HEK293T (cell line): ENCODE measurements at regions not wholly inside any gene's neighbourhood (a gene's known extent, or its start where the extent isn't known, plus 50 kb on each side); places are given as distances from the start of the nearest gene placed in this dataset.

Experiments used
- CTCF ChIA-PET: fragments of 350-600 bp; formaldehyde crosslinking; extraction: SDS; loops from one replicate; lab custom pipeline; 2021; ENCODE audit warnings: antibody characterized with exemption, inconsistent platforms; lab: Yijun Ruan, JAX
- POLR2A ChIA-PET: fragments of 350-600 bp; formaldehyde crosslinking; extraction: SDS; loops from one replicate; lab custom pipeline; 2020; ENCODE audit warnings: antibody characterized with exemption, inconsistent platforms; lab: Yijun Ruan, JAX
- DNase-seq: peaks from one replicate; pipeline ENCODE4 v3.0.0; 2012; ENCODE audit warnings: mixed read lengths; ENCODE audit errors: extremely low spot score
- ARNT ChIP-seq: fragments of 450-650 bp; IDR thresholded peaks from 2 replicates; pipeline ENCODE4 v1.6.1; 2017; ENCODE audit warnings: mild to moderate bottlenecking
- BHLHE40 ChIP-seq: fragments of 450-650 bp; IDR thresholded peaks from 2 replicates; pipeline ENCODE4 v1.6.1; 2016; ENCODE audit warnings: mild to moderate bottlenecking, moderate library complexity, borderline replicate concordance
- CTBP1 ChIP-seq: fragments of 450-650 bp; IDR thresholded peaks from 2 replicates; pipeline ENCODE4 v1.6.1; 2016; ENCODE audit warnings: borderline replicate concordance
- ELF4 ChIP-seq: fragments of 450-650 bp; IDR thresholded peaks from 2 replicates; pipeline ENCODE4 v1.6.1; 2017; ENCODE audit warnings: antibody characterized with exemption
- FOXA1 ChIP-seq: fragments of 450-650 bp; IDR thresholded peaks from 2 replicates; pipeline ENCODE4 v1.6.1; 2016; ENCODE audit warnings: mild to moderate bottlenecking
- FOXK2 ChIP-seq: fragments of 450-650 bp; IDR thresholded peaks from 2 replicates; pipeline ENCODE4 v1.6.1; 2016; ENCODE audit warnings: mild to moderate bottlenecking
- FOXM1 ChIP-seq: fragments of 450-650 bp; IDR thresholded peaks from 2 replicates; pipeline ENCODE4 v1.6.1; 2017; ENCODE audit warnings: mild to moderate bottlenecking, borderline replicate concordance
- HDGF ChIP-seq: fragments of 450-650 bp; IDR thresholded peaks from 2 replicates; pipeline ENCODE4 v1.6.1; 2017; ENCODE audit warnings: antibody characterized with exemption, borderline replicate concordance
- L3MBTL2 ChIP-seq: fragments of 450-650 bp; conservative IDR thresholded peaks from 2 replicates; pipeline ENCODE4 v1.6.1; 2016; ENCODE audit warnings: mild to moderate bottlenecking
- LEF1 ChIP-seq: fragments of 450-650 bp; IDR thresholded peaks from 2 replicates; pipeline ENCODE4 v1.6.1; 2017; ENCODE audit warnings: mild to moderate bottlenecking, borderline replicate concordance
- NFRKB ChIP-seq: fragments of 450-650 bp; IDR thresholded peaks from 2 replicates; pipeline ENCODE4 v1.6.1; 2016; ENCODE audit warnings: mild to moderate bottlenecking, moderate library complexity
- PKNOX1 ChIP-seq: fragments of 450-650 bp; IDR thresholded peaks from 2 replicates; pipeline ENCODE4 v1.6.1; 2016
- SP1 ChIP-seq: fragments of 450-650 bp; IDR thresholded peaks from 2 replicates; pipeline ENCODE4 v1.6.1; 2017
- SUZ12 ChIP-seq: fragments of 450-650 bp; IDR thresholded peaks from 2 replicates; pipeline ENCODE4 v1.6.1; 2016; ENCODE audit warnings: mild to moderate bottlenecking
- TARDBP ChIP-seq: fragments of 450-650 bp; IDR thresholded peaks from 2 replicates; pipeline ENCODE4 v1.6.1; 2016
- ZNF384 ChIP-seq: fragments of 450-650 bp; IDR thresholded peaks from 2 replicates; pipeline ENCODE4 v1.6.1; 2016

GRCh38 chr2:2932692-2933305, 444.8 kb downstream of the EIPR1 start:
- TF ChIP-seq ZNF384, result no peak
- no peak for TF ChIP-seq FOXA1
- no peak for TF ChIP-seq ELF4
- no peak for TF ChIP-seq NFRKB
- no peak for TF ChIP-seq CTBP1
- TF ChIP-seq L3MBTL2, result no peak
- TF ChIP-seq SUZ12, result no peak
- TF ChIP-seq TARDBP, result no peak
- no peak for TF ChIP-seq BHLHE40
- TF ChIP-seq SP1, result no peak
- TF ChIP-seq FOXK2, result no peak
- TF ChIP-seq HDGF, result no peak
- TF ChIP-seq FOXM1, result no peak
- no peak for TF ChIP-seq PKNOX1
- no peak for DNase-seq
- CTCF ChIA-PET, result no interaction called here
- POLR2A ChIA-PET, result no interaction called here

- TF ChIP-seq TARDBP (no peak), NFRKB (no peak), LEF1 (no peak), SP1 (no peak), L3MBTL2 (no peak), PKNOX1 (no peak), CTBP1 (no peak), SUZ12 (no peak), FOXK2 (no peak), ZNF384 (no peak), HDGF (no peak)
- ChIA-PET POLR2A (no interaction called here), CTCF (no interaction called here)
- no peak for DNase-seq
Measured at GRCh38 chr2:2932189-2932588, 445.4 kb downstream of the EIPR1 start.

DNA sequence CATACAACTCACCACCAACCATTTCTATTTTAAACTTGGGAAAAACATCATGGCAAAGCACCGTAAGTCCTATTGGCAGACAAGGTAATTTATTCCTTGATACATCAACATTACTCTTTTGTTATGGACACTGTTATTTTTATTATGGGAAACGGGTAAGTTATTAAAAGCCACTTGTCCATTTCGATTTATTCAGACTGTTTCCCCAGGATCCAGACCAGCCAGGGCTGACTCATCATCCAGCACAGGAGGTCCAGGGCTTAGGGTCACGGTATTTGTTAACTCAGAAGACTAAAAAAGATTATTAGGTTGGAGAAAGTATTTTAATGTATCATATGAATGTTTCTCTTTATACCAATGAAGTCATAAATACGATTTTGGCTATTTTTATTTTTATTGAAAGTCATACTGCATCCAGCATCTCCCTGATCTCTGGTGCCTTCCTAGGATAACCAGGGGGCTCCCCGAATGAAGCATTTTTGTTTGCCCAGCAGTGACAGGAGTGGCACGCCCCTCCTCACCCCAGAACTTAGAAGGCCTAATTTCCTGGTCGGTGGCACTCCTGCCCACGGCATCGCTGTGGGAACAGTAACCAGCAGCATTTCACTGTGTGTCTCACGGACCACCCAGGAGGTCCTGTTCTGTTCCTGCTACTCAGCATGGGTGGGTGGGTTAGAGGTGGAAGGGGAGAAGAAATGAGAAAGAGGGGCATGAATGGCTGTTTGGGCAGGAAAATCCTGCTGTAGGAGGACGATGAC, 446.1 kb downstream of the EIPR1 start:
- DNase-seq, result no peak
- no peak for TF ChIP-seq FOXA1
- ChIA-PET POLR2A (no interaction called here), CTCF (no interaction called here)

- CTCF ChIA-PET, result no interaction called here
- no peak for DNase-seq
- POLR2A ChIA-PET, result no interaction called here
- TF ChIP-seq ARNT, result no peak
- no peak for TF ChIP-seq FOXA1
- TF ChIP-seq L3MBTL2, result no peak
- no peak for TF ChIP-seq LEF1
- TF ChIP-seq CTBP1, result no peak
- TF ChIP-seq HDGF, result no peak
- no peak for TF ChIP-seq SUZ12
- TF ChIP-seq ZNF384, result no peak
- no peak for TF ChIP-seq BHLHE40
- no peak for TF ChIP-seq PKNOX1
Measured at GRCh38 chr2:2930841-2931240, 446.8 kb downstream of the EIPR1 start.

DNA sequence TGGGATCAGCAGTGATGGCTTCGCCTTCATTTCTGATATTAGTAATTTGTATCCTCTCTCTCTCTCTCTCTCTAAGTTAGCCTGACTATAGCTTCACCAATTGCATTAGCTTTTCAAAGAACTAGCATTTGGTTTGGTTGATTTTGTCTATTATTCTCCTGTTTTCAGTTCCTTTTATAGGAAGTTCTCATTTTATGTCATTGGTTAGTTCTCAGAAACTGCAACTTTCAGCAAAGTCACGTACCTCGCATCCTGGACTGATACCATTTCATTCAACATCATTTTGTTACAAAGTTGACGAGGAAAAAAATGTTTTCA, 450.8 kb downstream of the EIPR1 start:
- ChIA-PET CTCF (no interaction called here), POLR2A (no interaction called here)
- DNase-seq, result no peak
- TF ChIP-seq ARNT, result no peak
- TF ChIP-seq L3MBTL2, result no peak
- no peak for TF ChIP-seq FOXA1
- TF ChIP-seq NFRKB, result no peak
- TF ChIP-seq PKNOX1, result no peak
- no peak for TF ChIP-seq BHLHE40
- no peak for TF ChIP-seq SUZ12
- no peak for TF ChIP-seq TARDBP
- no peak for TF ChIP-seq FOXM1
- no peak for TF ChIP-seq HDGF
- TF ChIP-seq SP1, result no peak
- TF ChIP-seq ELF4, result no peak
- TF ChIP-seq LEF1, result no peak
